C4-2B (cell line): ENCODE measurements at regions not wholly inside any gene's neighbourhood (a gene's known extent, or its start where the extent isn't known, plus 50 kb on each side); places are given as distances from the start of the nearest gene placed in this dataset.

ENCODE experiments used
- H3K27ac ChIP-seq: fragments of 450-650 bp; 2 replicates; pipeline ENCODE4 v1.5.1; 2017
- CTCF ChIP-seq: fragments of 450-650 bp; conservative IDR thresholded peaks from 2 replicates; pipeline ENCODE4 v1.5.1; 2017; ENCODE audit warnings: mild to moderate bottlenecking
- ZFX ChIP-seq: fragments of 450-650 bp; IDR thresholded peaks from 2 replicates; pipeline ENCODE4 v1.6.1; 2017

GRCh38 chr15:85860394-85861161, 65.9 kb upstream of the KLHL25 start:
- no peak overlapping the region for H3K27ac ChIP-seq
- no peak for TF ChIP-seq CTCF
- no peak for TF ChIP-seq ZFX

GRCh38 chr15:85865070-85865684, 70.5 kb upstream of the KLHL25 start:
- no peak for TF ChIP-seq ZFX
- TF ChIP-seq CTCF = peak; percentile 92
- H3K27ac ChIP-seq = no peak overlapping the region

GRCh38 chr15:85867250-85867649, 72.5 kb upstream of the KLHL25 start:
- TF ChIP-seq ZFX (no peak), CTCF (no peak)
- H3K27ac ChIP-seq = no peak overlapping the region

- H3K27ac ChIP-seq = no peak overlapping the region
- no peak for TF ChIP-seq ZFX
- TF ChIP-seq CTCF = no peak
These were observed 74.4 kb upstream of the KLHL25 start for GRCh38 chr15:85869124-85869523.

GRCh38 chr15:85870216-85871014, 75.7 kb upstream of the KLHL25 start:
- no peak overlapping the region for H3K27ac ChIP-seq
- TF ChIP-seq CTCF (no peak), ZFX (no peak)

- no peak overlapping the region for H3K27ac ChIP-seq
- TF ChIP-seq CTCF = no peak
- no peak for TF ChIP-seq ZFX
These were observed 76.8 kb upstream of the KLHL25 start for GRCh38 chr15:85871545-85871944.

GRCh38 chr15:85872125-85872524, 77.4 kb upstream of the KLHL25 start:
- no peak for TF ChIP-seq ZFX
- H3K27ac ChIP-seq = no peak overlapping the region
